ENCODE measurements at regions not wholly inside any gene's neighbourhood (a gene's known extent, or its start where the extent isn't known, plus 50 kb on each side); places are given as distances from the start of the nearest gene placed in this dataset.

DNA sequence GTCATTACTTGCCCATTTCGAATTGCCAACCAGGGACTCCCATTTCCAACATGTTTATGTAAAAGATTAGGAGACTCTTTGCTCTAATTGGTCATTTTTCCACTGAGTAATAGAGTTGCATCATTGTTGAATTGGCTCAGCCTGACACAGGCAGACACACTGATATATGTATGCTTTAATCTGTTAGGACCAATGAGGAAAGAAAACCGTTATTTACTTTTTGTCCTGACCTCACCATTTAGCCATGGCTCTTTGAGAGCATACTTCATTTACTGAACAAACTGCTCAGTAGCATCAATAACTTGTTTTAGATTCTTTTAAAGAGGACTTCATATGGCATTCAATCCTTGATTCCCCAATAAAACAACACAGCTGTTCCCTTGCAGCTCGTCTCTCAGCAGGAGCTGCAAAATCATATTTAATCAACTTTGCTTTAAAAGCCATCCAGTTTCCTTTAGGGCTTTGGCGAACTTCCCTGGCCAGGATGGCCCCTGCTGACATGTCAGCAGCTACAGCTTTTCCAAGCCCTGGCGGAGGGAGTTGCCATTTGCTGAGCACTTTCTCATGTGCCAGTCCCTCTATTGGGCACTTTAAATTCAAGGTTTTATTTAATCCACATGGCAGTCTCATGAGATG, 251.5 kb upstream of the TNC start:
- TF ChIP-seq, protein P1, sequence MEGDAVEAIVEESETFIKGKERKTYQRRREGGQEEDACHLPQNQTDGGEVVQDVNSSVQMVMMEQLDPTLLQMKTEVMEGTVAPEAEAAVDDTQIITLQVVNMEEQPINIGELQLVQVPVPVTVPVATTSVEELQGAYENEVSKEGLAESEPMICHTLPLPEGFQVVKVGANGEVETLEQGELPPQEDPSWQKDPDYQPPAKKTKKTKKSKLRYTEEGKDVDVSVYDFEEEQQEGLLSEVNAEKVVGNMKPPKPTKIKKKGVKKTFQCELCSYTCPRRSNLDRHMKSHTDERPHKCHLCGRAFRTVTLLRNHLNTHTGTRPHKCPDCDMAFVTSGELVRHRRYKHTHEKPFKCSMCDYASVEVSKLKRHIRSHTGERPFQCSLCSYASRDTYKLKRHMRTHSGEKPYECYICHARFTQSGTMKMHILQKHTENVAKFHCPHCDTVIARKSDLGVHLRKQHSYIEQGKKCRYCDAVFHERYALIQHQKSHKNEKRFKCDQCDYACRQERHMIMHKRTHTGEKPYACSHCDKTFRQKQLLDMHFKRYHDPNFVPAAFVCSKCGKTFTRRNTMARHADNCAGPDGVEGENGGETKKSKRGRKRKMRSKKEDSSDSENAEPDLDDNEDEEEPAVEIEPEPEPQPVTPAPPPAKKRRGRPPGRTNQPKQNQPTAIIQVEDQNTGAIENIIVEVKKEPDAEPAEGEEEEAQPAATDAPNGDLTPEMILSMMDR (IDR thresholded peaks at IDR 0.05; ENCODE audit: poor library complexity): no peak
- TF ChIP-seq EZH2phosphoT487 (IDR thresholded peaks at IDR 0.05; ENCODE audit: low read depth, severe bottlenecking, unreplicated experiment): no peak
